Vagina (tissue), 2 donors: ENCODE measurements at regions not wholly inside any gene's neighbourhood (a gene's known extent, or its start where the extent isn't known, plus 50 kb on each side); places are given as distances from the start of the nearest gene placed in this dataset.
A peak's percentile ranks its signal among the peaks of the same experiment; 100 is the strongest.

Experiments used
- DNase-seq, 2 donors: peaks; one replicate each; pipeline ENCODE4 v3.0.0-alpha.2; 2017; ENCODE audit errors: extremely low spot score in 2 of 2
- H3K27ac ChIP-seq: fragments of 200-600 bp; sonication (generic); one replicate; pipeline ENCODE4 v1.5.1; 2019
- H3K27me3 ChIP-seq: fragments of 200-600 bp; sonication (generic); one replicate; pipeline ENCODE4 v1.5.1; 2019
- H3K36me3 ChIP-seq, 2 donors: fragments of 200-600 bp; sonication (generic); one replicate each; pipeline ENCODE4 v1.5.1; 2017 to 2019
- H3K4me1 ChIP-seq: fragments of 200-600 bp; sonication (generic); one replicate; pipeline ENCODE4 v1.5.1; 2019
- H3K4me3 ChIP-seq, 2 donors: fragments of 200-600 bp; sonication (generic); 1 replicate in 1 of 2; 2 replicates in 1 of 2; pipeline ENCODE4 v1.5.1; 2016 to 2019
- H3K9me3 ChIP-seq: fragments of 200-600 bp; sonication (generic); one replicate; pipeline ENCODE4 v1.5.1; 2019
- CTCF ChIP-seq, 3 experiments: fragments of 450-650 bp in 2 of 3; fragments of 200-600 bp in 1 of 3; sonication (generic) in 1 of 3; IDR thresholded peaks; one replicate each; pipeline ENCODE4 v1.5.1; 2017 to 2019; ENCODE audit warnings: antibody characterized with exemption in 3 of 3, mild to moderate bottlenecking in 2 of 3, moderate library complexity in 2 of 3
- POLR2A ChIP-seq, 2 donors: fragments of 450-650 bp; IDR thresholded peaks; one replicate each; pipeline ENCODE4 v1.6.1; 2017; ENCODE audit warnings: antibody characterized with exemption in 2 of 2, mild to moderate bottlenecking in 2 of 2, moderate library complexity in 2 of 2
- POLR2AphosphoS5 ChIP-seq, 2 donors: sonication (generic); formaldehyde crosslinking; IDR thresholded peaks; one replicate each; pipeline ENCODE4 v1.9.0; 2017; ENCODE audit warnings: antibody characterized with exemption in 2 of 2, mild to moderate bottlenecking in 2 of 2, low read depth in 1 of 2; ENCODE audit not compliant: insufficient read depth in 1 of 2
- intact Hi-C: fragments of 100-400 bp; cut with DNase I; formaldehyde crosslinking; loops from one replicate; pipeline ENCODE4 v1.15.1; 2023

- Histone ChIP-seq H3K36me3 (no peaks in the 10 kb centered on the region), H3K4me1 (no peaks in the 10 kb centered on the region), H3K4me3 (no peak overlapping the region), H3K9me3 (no peaks in the 10 kb centered on the region), H3K27ac (no peak overlapping the region), H3K27me3 (no peaks in the 10 kb centered on the region)
- intact Hi-C loops: loop anchor here (10.0 kb wide), 1 partner anchor 131 kb away; no protein-coding TSS in a partner anchor
- TF ChIP-seq POLR2AphosphoS5 (IDR thresholded peaks at IDR 0.05; ENCODE audit: insufficient read depth in 1 of 2, low read depth in 1 of 2) (no peak), POLR2A (IDR thresholded peaks at IDR 0.05) (no peak), CTCF (IDR thresholded peaks at IDR 0.05) (no peak)
- no peak for DNase-seq
These were observed 133.0 kb downstream of the HRH4 start for GRCh38 chr18:24593401-24593800.

- Histone ChIP-seq H3K27me3 (no peaks in the 10 kb centered on the region), H3K9me3 (no peaks in the 10 kb centered on the region), H3K36me3 (no peaks in the 10 kb centered on the region), H3K27ac (no peak overlapping the region), H3K4me1 (no peaks in the 10 kb centered on the region), H3K4me3 (no peak overlapping the region)
- no peak for TF ChIP-seq POLR2A (IDR thresholded peaks at IDR 0.05)
- no peak for TF ChIP-seq CTCF (IDR thresholded peaks at IDR 0.05)
- TF ChIP-seq POLR2AphosphoS5 (IDR thresholded peaks at IDR 0.05; ENCODE audit: insufficient read depth in 1 of 2, low read depth in 1 of 2): no peak
- intact Hi-C loops: loop anchor here (10.0 kb wide), 1 partner anchor 131 kb away; no protein-coding TSS in a partner anchor
- peak in 1 of 2 donors; percentile 31 for DNase-seq
These were observed 133.4 kb downstream of the HRH4 start for GRCh38 chr18:24593886-24594285.

GRCh38 chr18:24595561-24596031, 135.2 kb downstream of the HRH4 start:
- no peak for TF ChIP-seq POLR2A (IDR thresholded peaks at IDR 0.05)
- no peak for TF ChIP-seq POLR2AphosphoS5 (IDR thresholded peaks at IDR 0.05; ENCODE audit: insufficient read depth in 1 of 2, low read depth in 1 of 2)
- no peak for TF ChIP-seq CTCF (IDR thresholded peaks at IDR 0.05)
- H3K4me1 ChIP-seq: no peaks in the 10 kb centered on the region
- no peaks in the 10 kb centered on the region for H3K27me3 ChIP-seq
- intact Hi-C loops: loop anchor here (10.0 kb wide), 1 partner anchor 129 kb away; no protein-coding TSS in a partner anchor
- no peak overlapping the region for H3K4me3 ChIP-seq
- H3K9me3 ChIP-seq: no peaks in the 10 kb centered on the region
- no peak overlapping the region for H3K27ac ChIP-seq
- H3K36me3 ChIP-seq: no peaks in the 10 kb centered on the region
- DNase-seq: peak in 1 of 2 donors; percentile 81

- no peak for DNase-seq
- TF ChIP-seq POLR2A (IDR thresholded peaks at IDR 0.05) (no peak), CTCF (IDR thresholded peaks at IDR 0.05) (peak; percentile 6 to 44 (median 37)), POLR2AphosphoS5 (IDR thresholded peaks at IDR 0.05; ENCODE audit: insufficient read depth in 1 of 2, low read depth in 1 of 2) (no peak)
- no peaks in the 10 kb centered on the region for H3K9me3 ChIP-seq
- intact Hi-C loops: no loop called here
- no peak overlapping the region for H3K27ac ChIP-seq
- H3K27me3 ChIP-seq: no peaks in the 10 kb centered on the region
- no peak overlapping the region for H3K4me3 ChIP-seq
- no peaks in the 10 kb centered on the region for H3K36me3 ChIP-seq
- no peaks in the 10 kb centered on the region for H3K4me1 ChIP-seq
These were observed 139.7 kb downstream of the HRH4 start for GRCh38 chr18:24600076-24600654.

GRCh38 chr18:24601585-24601984, 141.1 kb downstream of the HRH4 start:
- H3K36me3 ChIP-seq: no peaks in the 10 kb centered on the region
- no peak overlapping the region for H3K27ac ChIP-seq
- intact Hi-C loops: no loop called here
- H3K4me1 ChIP-seq: no peaks in the 10 kb centered on the region
- H3K27me3 ChIP-seq: no peaks in the 10 kb centered on the region
- no peak for DNase-seq
- H3K9me3 ChIP-seq: no peaks in the 10 kb centered on the region
- no peak for TF ChIP-seq POLR2A (IDR thresholded peaks at IDR 0.05)
- no peak for TF ChIP-seq POLR2AphosphoS5 (IDR thresholded peaks at IDR 0.05; ENCODE audit: insufficient read depth in 1 of 2, low read depth in 1 of 2)
- no peak for TF ChIP-seq CTCF (IDR thresholded peaks at IDR 0.05)
- no peak overlapping the region for H3K4me3 ChIP-seq
